IPS-18c (cell line): ENCODE measurements at regions not wholly inside any gene's neighbourhood (a gene's known extent, or its start where the extent isn't known, plus 50 kb on each side); places are given as distances from the start of the nearest gene placed in this dataset.
"Not testable (repeated sequence)": the region's sequence is repeated elsewhere in the genome, so short reads cannot be mapped to it uniquely, and the experiment has no call there.

Experiments used
- H3K4me3 ChIP-seq: 2 replicates; pipeline ENCODE4 v1.7.0; 2013; ENCODE audit warnings: low read depth, mild to moderate bottlenecking, low read length, moderate library complexity; ENCODE audit not compliant: insufficient read depth
- H3K9me3 ChIP-seq: one replicate; pipeline ENCODE4 v1.6.1; 2013; ENCODE audit warnings: mild to moderate bottlenecking, low read length, moderate library complexity; ENCODE audit not compliant: control insufficient read depth, insufficient read depth

DNA sequence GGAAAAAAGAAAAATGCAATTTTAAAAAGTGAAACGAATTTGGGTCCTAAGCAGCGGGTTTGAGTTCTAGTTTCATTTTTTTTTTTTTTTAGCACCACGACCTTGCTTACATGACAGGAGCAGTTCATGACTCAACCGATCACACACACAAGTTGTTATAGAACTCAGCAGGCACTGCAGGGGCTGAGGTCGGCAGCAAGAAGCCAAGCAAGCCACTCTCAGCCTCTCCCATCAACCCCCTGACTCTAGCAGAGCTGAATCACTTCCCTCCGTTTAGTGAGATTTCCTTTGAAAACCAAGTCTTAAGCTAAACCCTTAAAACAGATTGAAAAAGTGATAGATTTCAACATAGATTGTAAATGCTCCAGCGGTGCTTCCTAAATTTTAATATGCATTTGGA is 520.8 kb downstream of the HAPSTR1 start:
- Histone ChIP-seq H3K9me3 (no peaks in the 10 kb centered on the region), H3K4me3 (no peak overlapping the region)

DNA sequence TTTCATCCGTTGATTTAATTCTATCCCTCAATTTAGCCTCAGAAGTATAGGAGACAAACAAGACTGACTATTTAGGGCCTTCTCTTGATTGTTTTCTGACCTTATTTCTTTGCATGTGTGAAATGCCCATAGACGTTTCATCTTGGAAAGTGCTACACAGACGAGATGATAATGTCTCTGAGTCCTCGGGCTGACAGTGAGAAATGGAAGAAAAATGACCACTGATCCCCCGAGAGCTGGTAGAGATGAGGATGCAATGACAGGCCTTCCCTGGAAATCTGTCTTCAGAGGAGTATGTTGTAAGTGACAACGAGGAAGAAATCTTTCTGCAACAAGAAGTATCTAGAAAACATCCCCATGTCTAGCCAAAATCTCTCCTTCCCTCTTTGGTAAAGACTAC is 522.9 kb downstream of the HAPSTR1 start:
- no peaks in the 10 kb centered on the region for H3K9me3 ChIP-seq
- H3K4me3 ChIP-seq, result no peak overlapping the region

DNA sequence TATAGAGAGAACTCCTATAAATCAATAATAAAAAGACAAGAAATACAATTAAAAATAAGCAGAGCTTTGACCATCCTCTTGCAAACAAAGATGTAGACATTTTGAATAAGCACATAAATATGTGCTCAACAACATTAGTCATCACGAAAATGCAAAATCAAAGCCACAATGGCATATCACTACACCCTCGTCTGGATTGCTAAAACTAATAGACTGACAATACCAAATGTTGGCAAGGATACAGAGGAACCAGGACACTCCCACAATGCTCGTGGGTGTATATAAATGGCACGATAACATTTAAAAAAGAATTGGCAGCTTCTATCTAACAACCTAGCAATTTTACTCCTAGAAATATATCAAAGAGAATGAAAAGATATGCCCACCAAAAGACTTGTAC is 530.8 kb downstream of the HAPSTR1 start:
- H3K9me3 ChIP-seq, result peaks cover 3% of the 10 kb centered on the region
- no peak overlapping the region for H3K4me3 ChIP-seq

DNA sequence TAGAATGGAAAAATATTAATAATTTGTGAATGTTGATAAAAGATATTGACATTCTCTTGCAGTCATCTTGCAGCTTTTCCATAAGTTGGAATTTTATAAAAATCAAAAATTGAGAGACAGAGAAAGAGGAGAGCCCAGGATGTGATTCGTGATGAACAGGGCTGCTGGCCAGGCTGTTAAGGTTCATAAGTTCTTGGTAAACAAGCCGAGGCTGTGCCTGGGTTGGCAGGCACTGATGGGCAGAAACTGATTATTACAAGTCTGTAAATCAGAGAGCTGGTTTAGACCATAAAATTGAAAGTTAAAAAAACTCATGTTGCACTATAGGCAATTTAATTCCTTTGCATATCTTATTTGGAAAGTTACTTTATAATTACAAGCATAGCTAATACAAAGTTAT is 533.7 kb downstream of the HAPSTR1 start:
- Histone ChIP-seq H3K4me3 (no peak overlapping the region), H3K9me3 (peaks cover 3% of the 10 kb centered on the region)

DNA sequence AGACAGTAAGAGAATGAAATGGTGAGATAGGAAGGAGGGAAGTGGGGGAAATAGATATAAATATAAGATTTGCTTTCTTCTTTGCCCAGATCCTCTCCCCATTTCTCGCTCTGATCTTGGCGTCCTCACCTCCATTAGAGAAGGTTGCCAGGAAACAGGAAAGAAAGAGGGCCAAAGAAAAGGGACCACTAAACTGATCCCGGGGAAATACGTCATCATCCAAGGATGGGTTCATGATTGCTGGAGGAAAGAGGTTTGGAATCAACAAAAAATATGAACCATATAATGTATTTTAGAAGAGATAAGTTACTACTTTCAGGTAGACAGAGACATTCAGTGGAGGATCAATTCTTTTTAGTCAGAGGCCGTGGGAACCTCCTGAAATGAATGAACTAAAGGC is 536.0 kb downstream of the HAPSTR1 start:
- H3K4me3 ChIP-seq, result no peak overlapping the region
- peaks cover 2% of the 10 kb centered on the region for H3K9me3 ChIP-seq

DNA sequence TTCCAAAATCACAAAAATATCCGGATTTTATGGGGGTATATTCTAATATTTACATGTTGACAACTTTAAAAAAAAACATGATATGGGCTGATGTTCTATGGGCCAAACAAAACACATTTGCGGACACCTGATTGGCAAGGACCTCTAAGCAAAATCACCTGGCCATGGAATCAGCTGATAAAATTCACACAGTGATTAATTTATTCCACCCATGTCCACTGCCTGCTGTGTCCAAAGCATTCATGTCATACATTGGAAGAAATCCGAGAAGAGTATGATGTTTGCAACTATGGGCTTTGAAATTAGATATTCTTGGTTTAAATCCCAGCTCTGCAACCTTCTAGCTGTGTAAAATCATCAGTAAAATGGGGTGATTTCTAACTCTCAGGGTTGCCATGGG is 538.7 kb downstream of the HAPSTR1 start:
- Histone ChIP-seq H3K4me3 (no peak overlapping the region), H3K9me3 (peaks cover 3% of the 10 kb centered on the region)

DNA sequence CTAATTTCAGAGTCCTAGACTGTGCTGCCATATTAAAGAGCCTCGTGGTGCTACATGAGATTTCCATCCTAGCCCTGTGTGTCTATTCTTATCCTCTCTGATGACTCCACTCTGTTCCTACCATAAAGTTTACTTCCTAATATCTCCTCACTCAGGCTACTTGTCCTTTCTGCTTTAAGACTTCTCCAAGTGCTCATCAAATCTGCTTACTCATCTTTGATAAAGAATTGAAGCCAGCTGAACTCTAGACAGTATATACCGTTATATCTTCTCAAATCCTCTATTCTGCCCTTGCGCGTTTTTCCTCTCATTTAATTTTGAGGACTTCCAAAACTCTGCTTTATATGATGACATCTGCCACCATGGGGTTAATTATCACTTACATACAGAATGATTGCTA is 539.5 kb downstream of the HAPSTR1 start:
- Histone ChIP-seq H3K9me3 (peaks cover 3% of the 10 kb centered on the region), H3K4me3 (no peak overlapping the region)

DNA sequence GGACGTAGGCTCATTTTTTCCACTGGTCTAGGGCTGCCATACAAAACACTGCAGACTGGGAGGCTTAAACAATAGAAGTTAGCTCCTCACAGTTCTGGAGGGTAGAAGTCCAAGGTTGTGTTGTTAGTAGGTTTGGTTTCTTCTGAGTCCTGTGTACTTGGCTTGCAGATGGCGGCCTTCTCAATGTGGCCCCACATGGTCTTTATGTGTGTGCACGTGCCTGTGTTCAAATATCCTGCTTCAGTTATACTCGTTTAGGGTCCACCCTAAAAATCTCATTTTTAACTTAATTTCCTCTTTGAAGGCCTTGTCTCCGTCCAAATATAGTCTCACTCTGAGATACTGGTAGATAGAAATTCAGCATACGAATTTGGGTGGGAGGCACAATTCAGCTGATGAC is 542.4 kb downstream of the HAPSTR1 start:
- no peak overlapping the region for H3K4me3 ChIP-seq

DNA sequence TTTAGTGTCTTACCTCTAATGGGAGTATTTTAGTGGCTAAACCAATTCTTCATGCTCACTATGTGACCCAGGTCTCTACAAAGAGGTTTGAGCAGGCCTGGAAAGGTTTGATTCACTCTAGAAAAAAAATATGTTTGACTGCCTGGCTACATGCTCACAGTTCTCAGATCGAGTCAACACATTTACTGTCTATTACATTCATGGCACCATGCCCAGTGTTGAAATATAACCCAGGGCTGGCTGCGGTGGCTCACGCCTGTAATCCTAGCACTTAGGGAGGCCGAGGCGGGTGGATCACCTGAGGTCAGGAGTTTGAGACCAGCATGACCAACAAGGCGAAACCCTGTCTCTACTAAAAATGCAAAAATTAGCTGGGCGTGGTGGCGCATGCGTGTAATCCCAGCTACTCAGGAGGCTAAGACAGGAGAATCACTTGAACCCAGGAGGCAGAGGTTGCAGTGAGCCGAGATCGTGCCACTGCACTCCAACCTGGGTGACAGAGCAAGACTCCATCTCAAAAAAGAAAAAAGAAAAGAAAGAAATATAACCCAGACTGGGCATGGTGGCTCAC is 543.8 kb downstream of the HAPSTR1 start:
- not testable (repeated sequence) for H3K4me3 ChIP-seq, H3K9me3 ChIP-seq

More for the DNA sequence above, 542.4 kb downstream of the HAPSTR1 start:
- H3K9me3 ChIP-seq, result peaks cover 3% of the 10 kb centered on the region

DNA sequence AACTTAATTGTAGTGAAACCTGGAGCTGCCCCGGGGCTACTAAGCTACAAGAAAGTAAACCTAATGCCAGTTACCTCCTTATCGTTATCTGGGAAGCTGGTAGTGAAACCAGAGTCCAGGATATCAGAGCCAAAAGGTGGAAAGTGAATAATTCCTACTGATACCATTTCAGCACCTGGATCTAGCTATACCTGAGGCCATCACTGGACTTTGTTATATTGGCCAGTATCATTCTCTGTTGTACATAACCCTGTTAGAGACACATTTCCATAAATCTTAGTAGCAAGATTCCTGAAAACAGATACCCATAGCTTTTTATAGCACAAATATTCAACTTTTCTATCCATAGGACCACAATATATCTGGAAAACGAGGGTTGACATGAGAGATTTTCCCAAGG is 538.0 kb downstream of the GRIN2A start:
- Histone ChIP-seq H3K9me3 (no peaks in the 10 kb centered on the region), H3K4me3 (no peak overlapping the region)

DNA sequence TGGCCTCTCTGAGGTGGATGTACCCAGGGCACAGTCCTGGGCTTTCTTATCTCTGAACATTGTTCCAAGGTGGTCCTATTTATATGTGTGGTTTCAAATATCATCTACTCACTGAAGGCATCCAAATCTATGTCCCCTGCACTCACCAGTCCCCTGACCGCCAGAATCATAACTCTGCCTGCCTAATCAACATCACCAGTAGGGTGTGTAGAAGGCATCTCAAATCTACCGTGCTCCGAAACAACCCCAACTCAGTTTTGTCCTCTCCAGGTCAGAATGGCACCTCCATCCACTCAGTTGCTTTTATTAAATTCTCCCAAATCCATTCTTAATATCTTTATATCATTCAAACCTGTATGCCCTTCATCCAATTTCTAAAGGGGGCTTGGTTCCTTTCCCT is 536.3 kb downstream of the GRIN2A start:
- no peaks in the 10 kb centered on the region for H3K9me3 ChIP-seq
- no peak overlapping the region for H3K4me3 ChIP-seq

DNA sequence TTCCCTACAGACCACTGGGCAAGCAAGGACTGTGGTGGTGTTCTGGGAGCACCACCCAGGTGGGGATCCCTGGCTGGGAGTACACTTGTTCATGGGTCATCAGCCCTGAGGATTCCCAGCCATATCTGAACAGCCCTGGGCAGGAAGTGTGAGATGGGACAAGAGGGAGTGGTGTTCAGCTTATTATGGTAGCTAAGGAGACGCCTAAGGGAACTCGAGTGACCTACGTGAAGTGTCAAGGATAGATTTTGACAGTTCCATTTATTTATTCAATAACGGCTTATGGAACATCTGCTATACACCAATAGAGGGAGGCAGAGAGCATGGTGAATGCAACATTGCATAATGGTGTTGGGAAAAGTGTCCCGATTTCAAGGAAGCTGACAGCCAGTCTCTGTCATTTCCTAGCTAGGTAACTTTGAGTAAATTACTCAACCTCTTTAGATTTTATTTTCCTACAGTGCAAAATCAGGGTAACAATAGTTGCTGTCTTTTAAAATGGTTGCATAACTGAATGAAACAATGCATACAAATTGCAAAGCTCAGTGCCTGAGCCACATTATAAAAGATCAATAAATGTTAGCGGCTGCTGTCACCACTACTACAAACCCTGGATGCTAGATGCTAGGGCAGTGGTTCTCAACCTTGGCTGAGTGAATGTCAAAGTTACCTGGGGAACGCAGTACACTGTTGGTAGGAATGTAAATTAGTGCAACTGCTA is 534.1 kb downstream of the GRIN2A start:
- H3K4me3 ChIP-seq, result no peak overlapping the region
- no peaks in the 10 kb centered on the region for H3K9me3 ChIP-seq

DNA sequence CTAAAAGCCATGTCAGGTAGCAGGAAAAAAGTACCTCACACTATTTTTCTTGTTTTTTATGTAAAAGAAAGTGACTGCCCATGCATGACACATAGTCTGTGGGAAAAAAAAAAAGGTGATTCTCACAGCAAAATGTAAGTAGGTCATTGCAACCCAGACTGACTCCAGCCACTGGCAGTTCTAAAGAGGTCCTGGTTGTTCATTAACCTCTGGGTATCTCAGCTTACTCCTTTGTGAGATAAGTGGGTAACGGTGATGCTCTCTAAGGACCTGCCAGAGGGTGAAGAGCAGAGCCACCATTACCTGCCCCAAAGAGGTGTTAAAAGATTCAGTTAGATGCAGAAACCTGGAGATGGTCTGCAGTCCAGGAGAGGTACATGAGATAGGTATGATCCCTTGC is 531.9 kb downstream of the GRIN2A start:
- Histone ChIP-seq H3K4me3 (no peak overlapping the region), H3K9me3 (no peaks in the 10 kb centered on the region)

DNA sequence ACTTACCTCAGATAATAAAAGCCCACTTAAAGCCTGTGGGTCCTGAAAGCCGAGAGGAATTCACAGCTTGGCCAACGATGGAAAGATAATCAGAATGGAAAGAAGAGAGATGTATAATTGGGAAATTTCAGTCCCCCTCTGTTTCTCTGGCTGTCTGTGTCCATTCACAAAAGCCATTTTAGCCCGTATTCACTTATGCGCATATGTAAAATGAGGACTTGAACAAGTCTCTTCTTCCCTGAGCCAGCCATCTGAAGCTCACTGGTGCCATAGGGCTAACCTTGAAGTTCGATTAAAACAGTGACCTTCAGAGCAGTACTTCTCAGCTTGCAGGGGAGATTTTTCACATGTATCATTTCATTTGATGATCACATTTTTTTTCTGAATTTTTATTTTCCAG is 527.2 kb downstream of the GRIN2A start:
- Histone ChIP-seq H3K9me3 (no peaks in the 10 kb centered on the region), H3K4me3 (no peak overlapping the region)

DNA sequence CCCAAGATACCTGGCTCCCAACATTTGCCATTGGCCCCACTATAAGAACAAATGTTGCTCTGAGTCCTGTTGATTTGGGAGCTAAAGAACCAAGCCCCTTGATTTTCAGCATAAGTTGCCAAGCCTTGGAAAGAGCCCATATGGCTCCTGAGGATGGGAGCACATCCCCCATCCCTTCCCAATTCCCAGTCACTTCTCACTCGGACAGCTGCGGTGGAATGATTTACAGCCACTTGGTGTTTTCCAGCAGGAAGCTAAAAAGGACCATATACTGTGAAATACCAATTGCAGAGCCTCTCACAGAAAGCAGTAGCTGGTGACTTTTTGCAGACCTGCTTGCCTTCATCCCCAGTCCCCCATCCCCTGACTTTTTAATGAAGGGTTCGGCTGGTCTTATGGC is 524.6 kb downstream of the GRIN2A start:
- no peak overlapping the region for H3K4me3 ChIP-seq
- no peaks in the 10 kb centered on the region for H3K9me3 ChIP-seq

DNA sequence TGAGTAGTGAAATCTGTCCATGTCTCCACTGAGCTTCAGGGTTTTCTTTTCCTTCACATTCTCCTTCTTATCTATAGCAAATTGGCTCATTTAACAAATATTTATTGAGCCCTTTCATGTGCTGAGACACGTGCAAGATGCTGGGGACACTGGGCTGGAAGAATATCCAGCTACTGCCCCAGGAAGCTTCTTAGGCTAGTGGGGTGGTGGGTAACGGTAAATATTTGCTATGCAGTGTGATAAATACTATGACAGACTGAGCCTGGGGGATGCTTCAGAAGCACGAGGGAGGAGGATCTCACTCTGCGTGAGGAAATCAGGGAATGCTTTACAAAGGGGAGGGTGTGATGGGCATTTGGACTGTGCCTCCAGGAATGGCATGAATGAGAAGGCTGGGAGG is 524.1 kb downstream of the GRIN2A start:
- no peak overlapping the region for H3K4me3 ChIP-seq
- no peaks in the 10 kb centered on the region for H3K9me3 ChIP-seq

DNA sequence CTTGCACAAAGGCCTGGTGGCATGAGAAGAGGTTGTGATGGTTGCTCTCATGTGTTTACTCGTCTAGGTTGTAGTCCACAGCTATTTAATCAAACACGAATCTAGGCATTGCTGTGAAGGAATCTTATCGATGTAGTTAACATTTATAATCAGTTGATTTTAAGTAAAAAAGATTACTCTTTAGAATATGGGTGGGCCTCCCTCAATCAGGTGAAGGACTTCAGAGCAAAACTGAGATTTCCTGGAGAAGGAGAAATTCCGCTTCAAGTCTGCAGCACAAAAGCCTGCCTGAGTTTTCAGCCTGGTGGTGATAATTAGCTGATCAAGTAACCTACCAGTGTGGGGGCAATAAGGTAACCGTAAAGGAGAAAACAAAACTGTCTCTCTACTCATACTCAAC is 523.6 kb downstream of the GRIN2A start:
- no peak overlapping the region for H3K4me3 ChIP-seq
- no peaks in the 10 kb centered on the region for H3K9me3 ChIP-seq

DNA sequence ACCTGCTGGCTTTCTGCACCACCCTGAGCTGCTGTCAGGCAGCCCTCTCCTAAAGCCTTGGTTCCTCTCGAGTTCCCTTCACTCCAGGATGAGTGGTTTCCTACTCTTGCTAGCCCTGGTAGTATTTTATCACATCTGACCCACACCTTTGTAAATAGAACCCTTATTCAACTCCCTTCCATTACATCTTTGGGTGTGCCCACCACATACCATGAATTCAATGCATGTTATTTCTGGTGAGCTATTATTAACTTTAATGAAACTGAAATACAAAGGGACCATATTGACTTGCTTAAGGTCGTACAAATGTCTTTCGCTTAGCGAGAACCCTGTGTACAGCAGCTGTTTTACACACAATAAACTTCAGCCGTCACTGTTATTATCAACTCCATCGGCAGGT is 521.3 kb downstream of the GRIN2A start:
- H3K9me3 ChIP-seq, result no peaks in the 10 kb centered on the region
- H3K4me3 ChIP-seq, result no peak overlapping the region
